Right lobe of liver (tissue), 4 donors: ENCODE measurements at regions not wholly inside any gene's neighbourhood (a gene's known extent, or its start where the extent isn't known, plus 50 kb on each side); places are given as distances from the start of the nearest gene placed in this dataset.

Experiments used
- CTCF ChIP-seq, 4 donors: fragments of 200-600 bp in 3 of 4; fragments of 450-650 bp in 1 of 4; IDR thresholded peaks; one replicate each; pipeline versions ENCODE4 v1.5.1 to v1.8.0; 2016 to 2022; ENCODE audit warnings: antibody characterized with exemption in 4 of 4, mild to moderate bottlenecking in 2 of 4
- POLR2A ChIP-seq: fragments of 450-650 bp; IDR thresholded peaks from one replicate; pipeline ENCODE4 v1.6.1; 2017; ENCODE audit warnings: antibody characterized with exemption, mild to moderate bottlenecking
- donor health status: DM: no; HTN: no; CAD: no.
- donor health status: DM: no; HTN: no; CAD: no.
- donor health status: DM: no; HTN: yes; CAD: no.

GRCh38 chr6:53437557-53438202 lies 88.9 kb upstream of the ELOVL5 start:
- TF ChIP-seq CTCF (IDR thresholded peaks at IDR 0.05) (peak; percentile 64 to 81 (median 74)), POLR2A (no peak)
